ENCODE measurements at regions not wholly inside any gene's neighbourhood (a gene's known extent, or its start where the extent isn't known, plus 50 kb on each side); places are given as distances from the start of the nearest gene placed in this dataset.

DNA sequence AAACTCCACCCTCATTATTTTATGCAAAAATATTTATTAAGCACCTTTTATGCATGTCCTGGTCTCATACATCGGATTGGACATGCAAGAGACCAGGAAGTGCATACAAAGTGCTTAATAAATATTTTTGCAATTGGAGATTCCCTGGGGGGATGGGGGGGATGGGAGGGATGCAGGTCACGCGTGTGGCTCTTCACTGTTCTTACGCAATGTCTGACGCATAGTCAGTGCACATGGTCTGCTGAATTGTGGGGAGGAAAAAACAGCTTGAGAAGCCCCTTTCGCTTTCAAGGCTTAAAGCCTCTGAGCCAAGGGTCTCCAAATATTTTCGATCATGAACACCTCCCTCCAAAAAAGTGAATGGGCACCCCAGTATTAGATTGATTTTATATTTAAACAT, 96.7 kb upstream of the XYLT1 start:
- TF ChIP-seq, protein P1, sequence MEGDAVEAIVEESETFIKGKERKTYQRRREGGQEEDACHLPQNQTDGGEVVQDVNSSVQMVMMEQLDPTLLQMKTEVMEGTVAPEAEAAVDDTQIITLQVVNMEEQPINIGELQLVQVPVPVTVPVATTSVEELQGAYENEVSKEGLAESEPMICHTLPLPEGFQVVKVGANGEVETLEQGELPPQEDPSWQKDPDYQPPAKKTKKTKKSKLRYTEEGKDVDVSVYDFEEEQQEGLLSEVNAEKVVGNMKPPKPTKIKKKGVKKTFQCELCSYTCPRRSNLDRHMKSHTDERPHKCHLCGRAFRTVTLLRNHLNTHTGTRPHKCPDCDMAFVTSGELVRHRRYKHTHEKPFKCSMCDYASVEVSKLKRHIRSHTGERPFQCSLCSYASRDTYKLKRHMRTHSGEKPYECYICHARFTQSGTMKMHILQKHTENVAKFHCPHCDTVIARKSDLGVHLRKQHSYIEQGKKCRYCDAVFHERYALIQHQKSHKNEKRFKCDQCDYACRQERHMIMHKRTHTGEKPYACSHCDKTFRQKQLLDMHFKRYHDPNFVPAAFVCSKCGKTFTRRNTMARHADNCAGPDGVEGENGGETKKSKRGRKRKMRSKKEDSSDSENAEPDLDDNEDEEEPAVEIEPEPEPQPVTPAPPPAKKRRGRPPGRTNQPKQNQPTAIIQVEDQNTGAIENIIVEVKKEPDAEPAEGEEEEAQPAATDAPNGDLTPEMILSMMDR (IDR thresholded peaks at IDR 0.05), result no peak
- no peak for TF ChIP-seq POLR2A (IDR thresholded peaks at IDR 0.05)

All from ovary (tissue), 3 donors.